ENCODE measurements at regions not wholly inside any gene's neighbourhood (a gene's known extent, or its start where the extent isn't known, plus 50 kb on each side); places are given as distances from the start of the nearest gene placed in this dataset.

DNA sequence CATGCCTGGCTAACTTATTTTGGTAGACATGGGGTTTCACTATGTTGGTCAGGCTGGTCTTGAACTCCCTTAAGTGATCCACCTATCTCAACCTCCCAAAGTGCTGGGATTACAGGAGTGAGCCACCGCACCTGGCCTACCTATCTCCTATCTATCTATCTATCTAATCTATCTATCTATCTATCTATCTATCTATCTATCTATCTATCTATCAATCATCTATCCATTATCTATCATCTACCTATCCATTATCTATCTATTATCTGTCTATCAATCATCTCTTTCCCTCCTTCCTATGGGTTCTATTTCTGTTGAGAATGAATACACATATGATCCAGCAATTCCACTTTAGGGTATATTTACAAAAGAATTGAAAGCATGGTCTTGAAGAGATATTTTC, 194.2 kb upstream of the ARG1 start:
- no peak for DNase-seq (ENCODE audit: low read depth)
- TF ChIP-seq, protein P1, sequence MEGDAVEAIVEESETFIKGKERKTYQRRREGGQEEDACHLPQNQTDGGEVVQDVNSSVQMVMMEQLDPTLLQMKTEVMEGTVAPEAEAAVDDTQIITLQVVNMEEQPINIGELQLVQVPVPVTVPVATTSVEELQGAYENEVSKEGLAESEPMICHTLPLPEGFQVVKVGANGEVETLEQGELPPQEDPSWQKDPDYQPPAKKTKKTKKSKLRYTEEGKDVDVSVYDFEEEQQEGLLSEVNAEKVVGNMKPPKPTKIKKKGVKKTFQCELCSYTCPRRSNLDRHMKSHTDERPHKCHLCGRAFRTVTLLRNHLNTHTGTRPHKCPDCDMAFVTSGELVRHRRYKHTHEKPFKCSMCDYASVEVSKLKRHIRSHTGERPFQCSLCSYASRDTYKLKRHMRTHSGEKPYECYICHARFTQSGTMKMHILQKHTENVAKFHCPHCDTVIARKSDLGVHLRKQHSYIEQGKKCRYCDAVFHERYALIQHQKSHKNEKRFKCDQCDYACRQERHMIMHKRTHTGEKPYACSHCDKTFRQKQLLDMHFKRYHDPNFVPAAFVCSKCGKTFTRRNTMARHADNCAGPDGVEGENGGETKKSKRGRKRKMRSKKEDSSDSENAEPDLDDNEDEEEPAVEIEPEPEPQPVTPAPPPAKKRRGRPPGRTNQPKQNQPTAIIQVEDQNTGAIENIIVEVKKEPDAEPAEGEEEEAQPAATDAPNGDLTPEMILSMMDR (IDR thresholded peaks at IDR 0.05; ENCODE audit: low read depth, low read length) = no peak
- H3K4me3 ChIP-seq (ENCODE audit: low read depth, low read length) = no peak overlapping the region

DNA sequence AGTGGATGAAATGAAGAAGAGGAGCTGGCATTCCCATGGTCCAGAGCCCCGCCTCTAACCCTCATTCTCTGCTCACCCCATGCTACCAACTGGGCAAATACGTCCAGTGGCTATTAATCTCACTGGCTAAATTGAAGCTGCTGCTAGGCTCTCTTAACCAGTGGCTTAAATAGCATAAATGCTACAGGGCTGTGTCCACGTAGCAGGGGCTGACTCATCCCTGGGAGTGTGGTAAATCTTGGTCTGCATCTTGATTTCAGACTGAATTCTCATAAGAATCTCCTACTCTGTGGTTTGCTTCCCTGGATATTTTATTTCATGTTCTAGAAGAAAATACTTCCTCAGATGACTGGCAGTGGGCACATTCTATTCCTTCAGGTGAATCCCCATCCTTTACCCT, 193.1 kb upstream of the ARG1 start:
- DNase-seq (ENCODE audit: low read depth) = no peak
- TF ChIP-seq MYC (IDR thresholded peaks at IDR 0.05; ENCODE audit: low read depth, low read length) (no peak), MAX (IDR thresholded peaks at IDR 0.05; ENCODE audit: low read depth, low read length) (no peak)
- TF ChIP-seq, protein P1 (IDR thresholded peaks at IDR 0.05; ENCODE audit: low read depth, low read length) = no peak
- no peak overlapping the region for H3K4me3 ChIP-seq (ENCODE audit: low read depth, low read length)

DNA sequence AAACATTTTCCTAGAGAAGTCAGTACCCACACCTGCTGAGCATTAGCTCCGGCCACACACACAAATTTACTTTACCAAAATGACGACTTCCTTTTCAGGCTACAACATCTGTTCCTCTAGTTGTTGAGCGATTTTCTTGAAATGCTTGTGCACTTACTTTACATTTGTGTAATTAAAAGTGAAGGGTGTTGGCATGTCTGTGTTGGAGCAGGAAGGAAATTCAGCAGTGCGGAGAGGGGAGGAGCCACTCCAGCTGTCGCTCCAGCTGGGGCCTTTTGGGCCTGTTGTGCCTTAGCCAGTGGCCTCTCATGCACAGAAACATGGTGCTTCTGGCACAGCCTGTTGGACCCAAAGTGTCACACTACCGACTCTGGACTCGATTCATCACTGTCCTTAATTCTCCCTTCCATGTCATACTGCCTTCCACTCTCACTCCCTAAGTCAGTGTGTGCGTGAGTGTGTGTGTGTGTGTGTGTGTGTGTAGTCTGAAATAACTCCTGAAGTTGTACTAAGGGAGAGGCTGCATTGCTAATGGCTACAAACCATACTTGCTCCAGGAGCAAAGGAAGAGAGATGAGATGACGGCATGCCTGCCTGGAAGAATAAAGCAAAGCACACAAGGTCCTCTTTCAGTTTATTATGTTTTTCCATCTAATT, 191.8 kb upstream of the ARG1 start:
- no peak for TF ChIP-seq MAX (IDR thresholded peaks at IDR 0.05; ENCODE audit: low read depth, low read length)
- no peak for TF ChIP-seq POLR2A (IDR thresholded peaks at IDR 0.05; ENCODE audit: extremely low read depth, insufficient read length)
- no peak for TF ChIP-seq MYC (IDR thresholded peaks at IDR 0.05; ENCODE audit: low read depth, low read length)
- TF ChIP-seq, protein P1 (IDR thresholded peaks at IDR 0.05; ENCODE audit: low read depth, low read length) = no peak
- no peak for DNase-seq (ENCODE audit: low read depth)
- no peak overlapping the region for H3K4me3 ChIP-seq (ENCODE audit: low read depth, low read length)

- no peak for DNase-seq (ENCODE audit: low read depth)
- no peak overlapping the region for H3K4me3 ChIP-seq (ENCODE audit: low read depth, low read length)
- no peak for TF ChIP-seq POLR2A (IDR thresholded peaks at IDR 0.05; ENCODE audit: extremely low read depth, insufficient read length)
- no peak for TF ChIP-seq MYC (IDR thresholded peaks at IDR 0.05; ENCODE audit: low read depth, low read length)
- TF ChIP-seq, protein P1 (IDR thresholded peaks at IDR 0.05; ENCODE audit: low read depth, low read length) = no peak
These were observed 191.3 kb upstream of the ARG1 start for GRCh38 chr6:131381709-131382093.

- DNase-seq (ENCODE audit: low read depth) = no peak
- no peak overlapping the region for H3K4me3 ChIP-seq (ENCODE audit: low read depth, low read length)
- no peak for TF ChIP-seq MAX (IDR thresholded peaks at IDR 0.05; ENCODE audit: low read depth, low read length)
- TF ChIP-seq, protein P1 (IDR thresholded peaks at IDR 0.05; ENCODE audit: low read depth, low read length) = no peak
- TF ChIP-seq MYC (IDR thresholded peaks at IDR 0.05; ENCODE audit: low read depth, low read length) = no peak
- TF ChIP-seq POLR2A (IDR thresholded peaks at IDR 0.05; ENCODE audit: extremely low read depth, insufficient read length) = no peak
These were observed 190.4 kb upstream of the ARG1 start for GRCh38 chr6:131382631-131383030.

Data from NB4 (cell line).